ENCODE measurements at regions not wholly inside any gene's neighbourhood (a gene's known extent, or its start where the extent isn't known, plus 50 kb on each side); places are given as distances from the start of the nearest gene placed in this dataset.

DNA sequence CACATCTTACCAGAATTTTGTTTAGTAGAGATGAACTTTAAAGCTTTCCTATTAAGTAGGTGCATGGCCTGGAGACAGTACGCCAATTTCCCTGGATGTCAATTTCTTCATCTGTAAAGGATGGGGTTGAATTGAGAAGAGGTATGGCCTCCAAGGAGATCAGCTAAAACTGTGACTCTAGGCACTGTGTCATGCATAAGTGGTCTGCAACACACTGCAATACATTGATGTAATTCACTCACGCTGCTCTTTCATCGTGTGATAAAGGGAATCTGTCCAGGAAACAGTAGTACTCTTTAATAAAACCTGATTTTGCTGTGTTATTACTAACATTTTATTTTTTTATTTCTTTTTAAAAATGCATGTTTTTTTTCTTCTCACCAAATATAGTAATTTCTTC, 795.8 kb downstream of the DIAPH3 start:
- no peak overlapping the region for H2BK5ac ChIP-seq (ENCODE audit: insufficient read length, low read length)
- H3K23me2 ChIP-seq (ENCODE audit: insufficient read length, low read depth, low read length, poor library complexity, severe bottlenecking), result no peaks in the 10 kb centered on the region
- H3K79me1 ChIP-seq (ENCODE audit: insufficient read depth, low read depth, low read length, poor library complexity, severe bottlenecking), result no peaks in the 10 kb centered on the region
- H3K27me3 Mint-ChIP-seq (ENCODE audit: low read depth), result no peaks in the 10 kb centered on the region
- no peaks in the 10 kb centered on the region for H3K4me1 ChIP-seq (ENCODE audit: insufficient read depth, low read length)
- H3K9me3 Mint-ChIP-seq, result no peaks in the 10 kb centered on the region
- no peak overlapping the region for H3K23ac ChIP-seq (ENCODE audit: insufficient read length, low read depth, low read length)
- no peak for DNase-seq
- H3K9ac ChIP-seq (ENCODE audit: extremely low read depth, insufficient read length, low read length), result no peak overlapping the region
- no peak overlapping the region for H3K56ac ChIP-seq (ENCODE audit: insufficient read length, low read depth, low read length)
- H3K27me3 ChIP-seq (ENCODE audit: insufficient read depth, low read length), result no peaks in the 10 kb centered on the region
- no peak overlapping the region for H2BK20ac ChIP-seq (ENCODE audit: low read depth, low read length, poor library complexity, severe bottlenecking)
- no peak overlapping the region for H4K8ac ChIP-seq (replicated peaks; ENCODE audit: insufficient read length, low read depth, low read length)
- no peak overlapping the region for H2AK5ac ChIP-seq (ENCODE audit: insufficient read length, low read length)
- no peak overlapping the region for H4K91ac ChIP-seq (ENCODE audit: insufficient read length, low read depth, low read length)
- no peak overlapping the region for H3K4me3 Mint-ChIP-seq
- H3K9me3 ChIP-seq (ENCODE audit: control insufficient read depth, low read depth, low read length), result no peaks in the 10 kb centered on the region
- no peaks in the 10 kb centered on the region for H3K36me3 Mint-ChIP-seq (ENCODE audit: insufficient read depth in 1 of 3, low read depth in 3 of 3)
- H2BK12ac ChIP-seq (ENCODE audit: insufficient read length, low read depth, low read length), result no peak overlapping the region
- H3K27ac ChIP-seq (ENCODE audit: insufficient read length, low read depth, low read length), result no peak overlapping the region
- H3K4me1 Mint-ChIP-seq, result peaks cover 14 to 25% of the 10 kb centered on the region in 2 experiments
- TF ChIP-seq, protein P1, sequence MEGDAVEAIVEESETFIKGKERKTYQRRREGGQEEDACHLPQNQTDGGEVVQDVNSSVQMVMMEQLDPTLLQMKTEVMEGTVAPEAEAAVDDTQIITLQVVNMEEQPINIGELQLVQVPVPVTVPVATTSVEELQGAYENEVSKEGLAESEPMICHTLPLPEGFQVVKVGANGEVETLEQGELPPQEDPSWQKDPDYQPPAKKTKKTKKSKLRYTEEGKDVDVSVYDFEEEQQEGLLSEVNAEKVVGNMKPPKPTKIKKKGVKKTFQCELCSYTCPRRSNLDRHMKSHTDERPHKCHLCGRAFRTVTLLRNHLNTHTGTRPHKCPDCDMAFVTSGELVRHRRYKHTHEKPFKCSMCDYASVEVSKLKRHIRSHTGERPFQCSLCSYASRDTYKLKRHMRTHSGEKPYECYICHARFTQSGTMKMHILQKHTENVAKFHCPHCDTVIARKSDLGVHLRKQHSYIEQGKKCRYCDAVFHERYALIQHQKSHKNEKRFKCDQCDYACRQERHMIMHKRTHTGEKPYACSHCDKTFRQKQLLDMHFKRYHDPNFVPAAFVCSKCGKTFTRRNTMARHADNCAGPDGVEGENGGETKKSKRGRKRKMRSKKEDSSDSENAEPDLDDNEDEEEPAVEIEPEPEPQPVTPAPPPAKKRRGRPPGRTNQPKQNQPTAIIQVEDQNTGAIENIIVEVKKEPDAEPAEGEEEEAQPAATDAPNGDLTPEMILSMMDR (conservative IDR thresholded peaks at IDR 0.05), result no peak
- H4K5ac ChIP-seq (ENCODE audit: insufficient read length, low read depth, low read length), result no peak overlapping the region
- no peak overlapping the region for H3K27ac Mint-ChIP-seq
- H2BK15ac ChIP-seq (ENCODE audit: low read depth, low read length), result no peak overlapping the region
- no peak overlapping the region for H3K4ac ChIP-seq (ENCODE audit: low read depth, low read length)
- no peak overlapping the region for H3K14ac ChIP-seq (ENCODE audit: insufficient read depth, low read length)
- H3K18ac ChIP-seq (ENCODE audit: insufficient read length, low read depth, low read length), result no peak overlapping the region
- H2AFZ ChIP-seq (ENCODE audit: low read length), result no peak overlapping the region
- no peak overlapping the region for H2BK120ac ChIP-seq (ENCODE audit: low read depth, low read length, poor library complexity, severe bottlenecking)
- H3K4me2 ChIP-seq (ENCODE audit: insufficient read depth, insufficient read length, low read length), result no peak overlapping the region
- H3T11ph ChIP-seq (ENCODE audit: low read length), result no peak overlapping the region
- no CpG with 5 or more reads among the region's 3 CpGs for WGBS (ENCODE audit: extremely low coverage, insufficient read length, low lambda C conversion rate)
- H3K79me2 ChIP-seq (ENCODE audit: insufficient read depth, low read length), result no peaks in the 10 kb centered on the region
- no peaks in the 10 kb centered on the region for H4K20me1 ChIP-seq (ENCODE audit: control insufficient read depth, insufficient read depth, insufficient read length)
